MM.1S (cell line): ENCODE measurements at regions not wholly inside any gene's neighbourhood (a gene's known extent, or its start where the extent isn't known, plus 50 kb on each side); places are given as distances from the start of the nearest gene placed in this dataset.

Experiments used
- DNase-seq: peaks from one replicate; pipeline ENCODE4 v3.0.0-alpha.2; 2015
- H2AFZ ChIP-seq: fragments of 300-600 bp; sonication (generic); 2 replicates; pipeline ENCODE4 v1.6.0; 2016; ENCODE audit warnings: antibody characterized with exemption, low read length
- H3F3A ChIP-seq: fragments of 300-600 bp; sonication (generic); 2 replicates; pipeline ENCODE4 v1.6.1; 2016; ENCODE audit warnings: mild to moderate bottlenecking, antibody characterized with exemption, low read length, moderate library complexity, mixed read lengths; ENCODE audit not compliant: insufficient read depth
- H3K27ac ChIP-seq: fragments of 300-600 bp; sonication (generic); 2 replicates; pipeline ENCODE4 v1.5.1; 2016; ENCODE audit warnings: mild to moderate bottlenecking, low read length
- H3K27me3 ChIP-seq: fragments of 300-600 bp; sonication (generic); replicated peaks from 2 replicates; pipeline ENCODE4 v1.6.0; 2016; ENCODE audit warnings: low read length; ENCODE audit not compliant: insufficient read depth
- H3K36me3 ChIP-seq: fragments of 300-600 bp; sonication (generic); replicated peaks from 2 replicates; pipeline ENCODE4 v1.6.1; 2016; ENCODE audit warnings: mild to moderate bottlenecking, low read length, mixed read lengths; ENCODE audit not compliant: insufficient read depth
- H3K4me1 ChIP-seq: fragments of 300-600 bp; sonication (generic); 2 replicates; pipeline ENCODE4 v1.6.1; 2016; ENCODE audit warnings: low read length, mixed read lengths
- H3K4me2 ChIP-seq: fragments of 300-600 bp; sonication (generic); 2 replicates; pipeline ENCODE4 v1.6.0; 2016; ENCODE audit warnings: low read depth, low read length
- H3K4me3 ChIP-seq: fragments of 300-600 bp; sonication (generic); 2 replicates; pipeline ENCODE4 v1.5.1; 2016; ENCODE audit warnings: low read length, mixed read lengths
- H3K79me2 ChIP-seq: fragments of 300-600 bp; sonication (generic); 2 replicates; pipeline ENCODE4 v1.6.1; 2016; ENCODE audit warnings: mixed run types, low read length, mixed read lengths
- H3K9ac ChIP-seq: fragments of 300-600 bp; sonication (generic); 2 replicates; pipeline ENCODE4 v1.6.1; 2016; ENCODE audit warnings: low read length, mixed read lengths
- H3K9me2 ChIP-seq: fragments of 300-600 bp; sonication (generic); replicated peaks from 2 replicates; pipeline ENCODE4 v1.6.1; 2016; ENCODE audit warnings: mild to moderate bottlenecking, low read length, mixed read lengths; ENCODE audit not compliant: insufficient read depth
- H3K9me3 ChIP-seq: fragments of 300-600 bp; sonication (generic); replicated peaks from 2 replicates; pipeline ENCODE4 v1.6.1; 2016; ENCODE audit warnings: mild to moderate bottlenecking, low read length, mixed read lengths; ENCODE audit not compliant: insufficient read depth
- H4K20me1 ChIP-seq: fragments of 300-600 bp; sonication (generic); 2 replicates; pipeline ENCODE4 v1.6.1; 2016; ENCODE audit warnings: mild to moderate bottlenecking, low read length, moderate library complexity, mixed read lengths; ENCODE audit not compliant: insufficient read depth
- EZH2 ChIP-seq: fragments of 300-600 bp; sonication (generic); optimal IDR thresholded peaks from 2 replicates; pipeline ENCODE3; 2017; ENCODE audit warnings: low read depth, mild to moderate bottlenecking, antibody characterized with exemption, low read length, mixed read lengths
- EZH2phosphoT487 ChIP-seq: fragments of 300-600 bp; sonication (generic); IDR thresholded peaks from 2 replicates; pipeline ENCODE4 v1.6.1; 2018; ENCODE audit warnings: antibody characterized with exemption, low read length
- TF ChIP-seq, protein P1 (sequence below): fragments of 300-600 bp; sonication (generic); IDR thresholded peaks from 2 replicates; pipeline ENCODE4 v1.5.1; 2016; ENCODE audit warnings: antibody characterized with exemption, low read length, mixed read lengths

DNA sequence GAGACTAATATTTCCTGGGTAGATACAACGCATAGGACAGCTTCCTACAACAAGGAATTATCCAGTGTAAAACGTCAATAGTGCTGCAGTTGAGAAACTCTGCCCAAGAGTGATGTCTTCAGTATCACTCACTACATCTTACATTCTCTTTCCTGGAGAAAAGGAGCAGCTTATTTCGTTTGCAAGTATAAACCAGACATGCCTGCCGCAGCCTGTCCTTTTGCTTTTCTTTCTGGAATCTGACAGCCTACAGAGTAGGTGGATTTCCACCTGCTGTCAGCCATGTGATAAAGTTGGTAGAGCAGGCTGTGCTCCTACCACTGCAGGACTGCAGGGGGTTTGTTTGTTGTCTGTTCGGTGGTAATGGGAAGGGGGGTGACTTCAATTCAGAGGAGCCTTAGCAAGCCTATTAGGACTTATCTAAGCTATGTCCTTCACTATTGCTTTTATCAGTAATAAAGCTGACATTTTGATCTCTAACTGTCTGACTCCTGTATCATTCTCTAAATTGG is 439.1 kb downstream of the GRB14 start:
- H3K9ac ChIP-seq, result no peak overlapping the region
- TF ChIP-seq EZH2phosphoT487 (no peak), EZH2 (no peak)
- TF ChIP-seq, protein P1, sequence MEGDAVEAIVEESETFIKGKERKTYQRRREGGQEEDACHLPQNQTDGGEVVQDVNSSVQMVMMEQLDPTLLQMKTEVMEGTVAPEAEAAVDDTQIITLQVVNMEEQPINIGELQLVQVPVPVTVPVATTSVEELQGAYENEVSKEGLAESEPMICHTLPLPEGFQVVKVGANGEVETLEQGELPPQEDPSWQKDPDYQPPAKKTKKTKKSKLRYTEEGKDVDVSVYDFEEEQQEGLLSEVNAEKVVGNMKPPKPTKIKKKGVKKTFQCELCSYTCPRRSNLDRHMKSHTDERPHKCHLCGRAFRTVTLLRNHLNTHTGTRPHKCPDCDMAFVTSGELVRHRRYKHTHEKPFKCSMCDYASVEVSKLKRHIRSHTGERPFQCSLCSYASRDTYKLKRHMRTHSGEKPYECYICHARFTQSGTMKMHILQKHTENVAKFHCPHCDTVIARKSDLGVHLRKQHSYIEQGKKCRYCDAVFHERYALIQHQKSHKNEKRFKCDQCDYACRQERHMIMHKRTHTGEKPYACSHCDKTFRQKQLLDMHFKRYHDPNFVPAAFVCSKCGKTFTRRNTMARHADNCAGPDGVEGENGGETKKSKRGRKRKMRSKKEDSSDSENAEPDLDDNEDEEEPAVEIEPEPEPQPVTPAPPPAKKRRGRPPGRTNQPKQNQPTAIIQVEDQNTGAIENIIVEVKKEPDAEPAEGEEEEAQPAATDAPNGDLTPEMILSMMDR, result no peak
- H3K4me3 ChIP-seq, result no peak overlapping the region
- no peaks in the 10 kb centered on the region for H3K79me2 ChIP-seq
- no peaks in the 10 kb centered on the region for H3K9me2 ChIP-seq
- H2AFZ ChIP-seq, result no peak overlapping the region
- H3K4me2 ChIP-seq, result no peak overlapping the region
- H4K20me1 ChIP-seq, result no peaks in the 10 kb centered on the region
- peaks cover 12% of the 10 kb centered on the region for H3F3A ChIP-seq
- no peaks in the 10 kb centered on the region for H3K36me3 ChIP-seq
- no peak overlapping the region for H3K27ac ChIP-seq
- H3K9me3 ChIP-seq, result no peaks in the 10 kb centered on the region
- H3K27me3 ChIP-seq, result no peaks in the 10 kb centered on the region
- peaks cover 20% of the 10 kb centered on the region for H3K4me1 ChIP-seq
- no peak for DNase-seq

DNA sequence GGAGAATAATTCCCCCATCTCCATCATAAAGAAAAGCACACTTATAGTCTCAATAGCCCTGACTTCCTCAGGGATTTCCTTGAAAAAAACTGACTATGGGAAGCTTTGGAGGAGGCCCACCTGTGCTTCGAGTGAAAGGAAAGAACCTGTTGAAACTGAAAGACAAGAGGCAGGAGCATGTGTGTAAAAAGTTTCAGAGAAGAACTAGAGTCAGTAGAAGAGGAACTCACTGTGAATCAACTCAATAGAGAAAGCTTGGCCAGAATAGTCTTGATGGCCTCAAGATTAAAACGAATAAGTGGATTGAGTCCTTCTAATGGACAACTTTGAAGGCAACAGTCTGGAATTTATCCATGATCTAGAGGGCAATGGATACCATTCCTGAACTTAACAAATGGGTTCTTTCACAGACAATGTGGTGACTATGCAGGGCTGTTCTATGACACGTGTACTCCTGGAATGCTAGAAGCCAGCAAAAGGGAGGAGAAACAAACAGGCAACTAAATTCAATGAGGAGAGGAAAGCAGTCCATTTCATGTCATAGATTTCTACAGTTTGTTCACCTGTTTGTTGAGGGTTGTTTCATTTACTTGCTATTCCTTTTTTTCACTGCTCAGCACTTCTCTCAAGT is 442.3 kb downstream of the GRB14 start:
- H3K4me1 ChIP-seq, result peaks cover 20% of the 10 kb centered on the region
- no peaks in the 10 kb centered on the region for H3K27me3 ChIP-seq
- H4K20me1 ChIP-seq, result no peaks in the 10 kb centered on the region
- TF ChIP-seq, protein P1, result no peak
- TF ChIP-seq EZH2 (no peak), EZH2phosphoT487 (no peak)
- no peaks in the 10 kb centered on the region for H3K36me3 ChIP-seq
- peak overlapping the region; percentile 39 for H3K4me2 ChIP-seq
- no peak overlapping the region for H3K4me3 ChIP-seq
- H3K79me2 ChIP-seq, result no peaks in the 10 kb centered on the region
- peak; percentile 59 for DNase-seq
- no peaks in the 10 kb centered on the region for H3K9me3 ChIP-seq
- H3K9ac ChIP-seq, result no peak overlapping the region
- peaks cover 12% of the 10 kb centered on the region for H3F3A ChIP-seq
- H2AFZ ChIP-seq, result 0 out of 2 replicates have a peak overlapping the region, but pooled peaks have one; percentile 21
- H3K27ac ChIP-seq, result peak overlapping the region; percentile 49; the same call in 1 of the 2 replicates
- H3K9me2 ChIP-seq, result no peaks in the 10 kb centered on the region

DNA sequence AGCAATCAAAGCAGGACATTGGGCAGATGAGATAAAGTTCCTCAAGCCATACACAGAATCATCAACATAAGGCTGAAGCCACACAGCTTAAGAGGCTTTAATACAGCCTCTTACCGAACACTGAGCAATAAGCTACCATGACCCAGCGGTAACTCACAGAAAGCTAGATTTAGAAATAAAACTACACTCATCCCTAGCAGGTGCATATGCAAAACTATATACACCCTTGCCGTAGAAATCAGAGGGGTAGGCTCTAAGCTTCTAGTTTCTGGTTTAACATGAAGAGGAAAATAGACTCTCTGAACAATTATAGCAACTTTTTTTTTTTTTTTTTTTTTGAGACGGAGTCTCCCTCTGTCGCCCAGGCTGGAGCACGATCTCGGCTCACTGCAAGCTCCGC is 428.8 kb upstream of the FIGN start:
- H3K4me1 ChIP-seq, result peaks cover 22% of the 10 kb centered on the region
- TF ChIP-seq, protein P1, result no peak
- TF ChIP-seq EZH2phosphoT487, result no peak

More for the DNA sequence above, 428.8 kb upstream of the FIGN start:
- no peaks in the 10 kb centered on the region for H3K27me3 ChIP-seq
- peak overlapping the region; percentile 90 for H3K27ac ChIP-seq
- H4K20me1 ChIP-seq, result no peaks in the 10 kb centered on the region
- peak overlapping the region; percentile 41; the same call in 1 of the 2 replicates for H3K4me3 ChIP-seq
- H3K9ac ChIP-seq, result peak overlapping the region; percentile 40; the same call in 1 of the 2 replicates
- no peaks in the 10 kb centered on the region for H3K9me2 ChIP-seq
- no peaks in the 10 kb centered on the region for H3K9me3 ChIP-seq
- H3F3A ChIP-seq, result peaks cover 32% of the 10 kb centered on the region
- no peaks in the 10 kb centered on the region for H3K36me3 ChIP-seq
- peak; percentile 88 for DNase-seq
- H3K4me2 ChIP-seq, result peak overlapping the region; percentile 56
- H3K79me2 ChIP-seq, result no peaks in the 10 kb centered on the region
- peak overlapping the region; percentile 65 for H2AFZ ChIP-seq
